Ovary (tissue), 3 donors: ENCODE measurements at regions not wholly inside any gene's neighbourhood (a gene's known extent, or its start where the extent isn't known, plus 50 kb on each side); places are given as distances from the start of the nearest gene placed in this dataset.

ENCODE experiments used
- CTCF ChIP-seq, 3 donors: fragments of 450-650 bp in 2 of 3; fragments of 200-600 bp in 1 of 3; IDR thresholded peaks; one replicate each; pipeline versions ENCODE4 v1.5.1 to v1.8.0; 2016 to 2022; ENCODE audit warnings: antibody characterized with exemption in 3 of 3, mild to moderate bottlenecking in 1 of 3
- EP300 ChIP-seq: sonication (generic); formaldehyde crosslinking; IDR thresholded peaks from one replicate; pipeline ENCODE4 v1.6.1; 2017; ENCODE audit warnings: antibody characterized with exemption
- POLR2A ChIP-seq: fragments of 450-650 bp; IDR thresholded peaks from one replicate; pipeline ENCODE4 v1.6.1; 2017; ENCODE audit warnings: antibody characterized with exemption, mild to moderate bottlenecking, moderate library complexity
- donor health status: DM: no; HTN: no; CAD: no.

DNA sequence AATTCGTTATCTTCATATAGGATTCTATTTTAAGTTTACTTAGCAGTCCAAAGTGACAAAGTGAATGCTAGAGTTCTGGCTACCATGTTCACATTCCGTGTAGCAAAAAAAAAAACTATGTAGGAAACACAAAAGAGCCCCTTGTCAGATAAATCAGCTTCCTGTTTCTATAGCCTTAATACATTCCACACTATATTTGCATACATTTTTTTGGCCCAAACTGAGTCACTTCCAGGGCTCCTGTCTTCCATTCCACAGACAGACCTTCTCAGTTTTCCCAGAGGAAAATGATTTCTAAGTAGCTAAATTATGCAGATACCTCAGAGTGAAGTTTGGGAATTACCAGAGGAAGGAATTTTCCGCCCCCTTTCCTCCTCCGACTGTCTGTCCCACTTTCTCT, 841.9 kb upstream of the HS3ST1 start:
- no peak for TF ChIP-seq CTCF (IDR thresholded peaks at IDR 0.05)
- TF ChIP-seq POLR2A: no peak
- TF ChIP-seq EP300: no peak
